Muscle of leg (tissue), 3 donors: ENCODE measurements at regions not wholly inside any gene's neighbourhood (a gene's known extent, or its start where the extent isn't known, plus 50 kb on each side); places are given as distances from the start of the nearest gene placed in this dataset.

ENCODE experiments used
- DNase-seq: peaks from one replicate; pipeline ENCODE4 v3.0.0; 2013
- H3K27ac ChIP-seq: one replicate; pipeline ENCODE4 v1.5.1; 2013; ENCODE audit warnings: mild to moderate bottlenecking, low read length, control low read depth
- H3K27me3 ChIP-seq: one replicate; pipeline ENCODE4 v1.6.1; 2013; ENCODE audit warnings: low read length; ENCODE audit not compliant: control insufficient read depth, insufficient read depth
- H3K36me3 ChIP-seq: one replicate; pipeline ENCODE4 v1.6.1; 2013; ENCODE audit warnings: low read length; ENCODE audit not compliant: control insufficient read depth, insufficient read depth
- H3K4me1 ChIP-seq: one replicate; pipeline ENCODE4 v1.6.1; 2013; ENCODE audit warnings: low read length; ENCODE audit not compliant: control insufficient read depth, insufficient read depth
- H3K4me3 ChIP-seq: one replicate; pipeline ENCODE4 v1.5.1; 2013; ENCODE audit warnings: low read length, control low read depth
- H3K9me3 ChIP-seq: replicated peaks from 2 replicates; pipeline ENCODE4 v1.6.1; 2013; ENCODE audit warnings: low read depth, low read length; ENCODE audit not compliant: control insufficient read depth
- WGBS: methylation state at CpG from one replicate; pipeline ENCODE4 v1.1.5; 2013; ENCODE audit warnings: missing lambda C conversion rate; ENCODE audit not compliant: insufficient coverage; 5-methylcytosine and 5-hydroxymethylcytosine counted together

DNA sequence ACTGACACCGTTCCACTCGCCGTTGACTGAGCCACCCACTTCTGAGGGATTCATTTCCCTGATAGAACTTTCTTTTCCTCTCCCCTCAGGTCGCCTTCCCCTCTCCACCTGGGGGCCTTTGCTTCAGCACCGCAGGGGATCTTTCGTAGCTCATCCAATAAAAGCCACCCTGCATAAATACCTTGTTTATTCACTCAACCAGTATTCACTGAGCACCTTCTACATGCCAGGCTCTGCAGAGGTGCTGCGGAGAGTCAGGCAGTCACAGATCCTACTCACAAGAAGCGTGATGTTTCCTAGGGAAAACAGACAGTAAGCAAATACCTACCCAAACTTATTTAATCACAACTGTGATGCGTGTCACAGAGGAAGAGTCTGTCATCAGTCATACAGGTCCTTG is 127.7 kb downstream of the TEX36 start:
- peaks cover 12% of the 10 kb centered on the region for H3K27me3 ChIP-seq
- no peak overlapping the region for H3K4me3 ChIP-seq
- 83% methylated on average over 9 of the region's 9 CpGs for WGBS

GRCh38 chr10:125554753-125555152 is 128.2 kb downstream of the TEX36 start:
- H3K4me1 ChIP-seq = no peaks in the 10 kb centered on the region
- no peak overlapping the region for H3K4me3 ChIP-seq
- no peak overlapping the region for H3K27ac ChIP-seq
- WGBS = 70% methylated on average over 3 of the region's 4 CpGs
- no peak for DNase-seq
- H3K36me3 ChIP-seq = no peaks in the 10 kb centered on the region
- H3K9me3 ChIP-seq = peaks cover 9% of the 10 kb centered on the region
- H3K27me3 ChIP-seq = peaks cover 12% of the 10 kb centered on the region

More for the DNA sequence above, 127.7 kb downstream of the TEX36 start:
- Histone ChIP-seq H3K4me1 (no peaks in the 10 kb centered on the region), H3K27ac (no peak overlapping the region), H3K9me3 (peaks cover 9% of the 10 kb centered on the region), H3K36me3 (no peaks in the 10 kb centered on the region)
- DNase-seq = no peak

DNA sequence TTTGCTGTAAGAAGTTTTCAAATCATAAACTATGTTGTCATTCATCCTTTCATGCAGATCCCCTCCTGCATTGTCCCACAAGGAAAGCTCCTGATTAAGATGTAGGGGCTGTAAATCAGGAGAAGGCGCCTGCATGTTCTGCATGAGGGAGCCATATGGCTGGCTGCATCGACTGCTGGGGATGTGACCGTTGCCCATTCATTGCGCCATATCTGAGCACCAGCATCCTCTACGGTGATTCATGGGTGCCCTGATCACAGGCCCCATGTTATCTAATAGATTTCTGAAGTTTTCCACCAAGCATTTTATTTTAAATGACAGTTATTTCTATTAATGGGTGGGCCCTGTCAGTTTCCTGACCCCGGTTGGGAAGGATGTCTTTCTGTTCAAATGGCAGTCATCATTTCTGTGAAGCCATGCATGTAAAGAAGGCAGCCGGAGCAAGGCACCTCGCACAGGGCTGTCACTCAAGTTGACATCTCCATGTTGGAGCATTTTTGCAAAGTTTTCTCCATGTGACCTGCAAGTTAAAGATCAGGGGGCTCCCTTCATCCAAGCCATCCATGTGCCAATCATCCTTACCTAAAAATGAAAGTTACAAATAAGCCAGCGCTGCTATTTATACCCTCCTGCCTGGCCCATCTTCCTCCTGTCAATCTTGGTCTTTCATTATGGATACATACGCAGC is 128.8 kb downstream of the TEX36 start:
- no peak overlapping the region for H3K27ac ChIP-seq
- H3K4me1 ChIP-seq = no peaks in the 10 kb centered on the region
- H3K36me3 ChIP-seq = no peaks in the 10 kb centered on the region
- H3K27me3 ChIP-seq = peaks cover 12% of the 10 kb centered on the region
- peaks cover 9% of the 10 kb centered on the region for H3K9me3 ChIP-seq
- WGBS = 80% methylated on average over 7 of the region's 10 CpGs
- H3K4me3 ChIP-seq = no peak overlapping the region
- no peak for DNase-seq

DNA sequence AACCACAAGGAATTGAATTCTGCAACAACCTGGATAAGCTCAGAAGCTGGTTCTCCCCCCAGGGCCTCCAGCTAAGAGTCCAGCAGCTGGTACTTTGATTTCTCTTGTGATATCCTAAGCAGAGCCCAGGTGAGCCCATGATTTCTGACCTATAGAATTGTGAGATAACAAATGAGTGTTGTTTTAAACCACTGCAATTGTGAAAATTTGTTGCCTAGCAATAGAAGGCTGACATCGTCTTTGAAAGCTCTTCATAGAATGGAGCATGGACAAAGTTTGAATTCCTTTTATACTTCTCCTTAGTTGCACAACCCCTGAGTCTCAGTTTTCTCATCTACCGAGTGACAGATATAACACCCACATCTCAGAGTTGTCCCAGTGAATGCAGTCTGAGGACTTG is 129.9 kb downstream of the TEX36 start:
- no peaks in the 10 kb centered on the region for H3K36me3 ChIP-seq
- no CpG with 5 or more reads among the region's 2 CpGs for WGBS
- H3K4me1 ChIP-seq = no peaks in the 10 kb centered on the region
- peaks cover 12% of the 10 kb centered on the region for H3K27me3 ChIP-seq
- peaks cover 9% of the 10 kb centered on the region for H3K9me3 ChIP-seq
- no peak overlapping the region for H3K27ac ChIP-seq
- H3K4me3 ChIP-seq = no peak overlapping the region
- no peak for DNase-seq

GRCh38 chr10:125551247-125551646 is 131.7 kb downstream of the TEX36 start:
- WGBS = 100% methylated on average over 2 of the region's 4 CpGs
- DNase-seq = no peak
- Histone ChIP-seq H3K4me1 (no peaks in the 10 kb centered on the region), H3K27ac (no peak overlapping the region), H3K36me3 (no peaks in the 10 kb centered on the region), H3K27me3 (peaks cover 9% of the 10 kb centered on the region), H3K4me3 (no peak overlapping the region), H3K9me3 (peaks cover 9% of the 10 kb centered on the region)

- no peak for DNase-seq
- peaks cover 9% of the 10 kb centered on the region for H3K9me3 ChIP-seq
- H3K27me3 ChIP-seq = peaks cover 3% of the 10 kb centered on the region
- no peak overlapping the region for H3K27ac ChIP-seq
- 45% methylated on average over 1 of the region's 3 CpGs for WGBS
- no peak overlapping the region for H3K4me3 ChIP-seq
- no peaks in the 10 kb centered on the region for H3K36me3 ChIP-seq
- no peaks in the 10 kb centered on the region for H3K4me1 ChIP-seq
Measured at GRCh38 chr10:125550362-125550761, 132.6 kb downstream of the TEX36 start.

DNA sequence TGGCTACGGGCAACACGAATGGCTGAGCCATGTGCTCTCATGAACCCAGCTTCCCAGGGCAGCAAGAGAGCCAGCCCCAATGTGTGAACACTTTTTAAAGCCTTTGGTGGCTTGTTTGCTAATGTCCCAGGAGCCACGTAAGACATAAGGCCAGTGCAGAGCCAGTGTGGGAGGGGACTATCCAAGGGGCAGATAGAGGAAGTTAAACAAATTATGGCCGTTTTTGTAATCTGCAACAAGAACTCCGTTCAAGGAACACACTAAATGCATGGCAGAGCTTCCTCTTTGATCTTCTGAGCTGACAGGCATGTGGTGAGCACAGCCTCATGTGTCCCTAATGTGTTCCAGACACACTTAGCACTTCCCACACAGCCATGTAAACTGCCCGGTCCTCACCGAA is 133.3 kb downstream of the TEX36 start:
- H3K27ac ChIP-seq = no peak overlapping the region
- no peak overlapping the region for H3K4me3 ChIP-seq
- no peaks in the 10 kb centered on the region for H3K36me3 ChIP-seq
- no peak for DNase-seq
- H3K9me3 ChIP-seq = peaks cover 9% of the 10 kb centered on the region
- 22% methylated on average over 4 of the region's 7 CpGs for WGBS
- no peaks in the 10 kb centered on the region for H3K4me1 ChIP-seq
- peaks cover 3% of the 10 kb centered on the region for H3K27me3 ChIP-seq

DNA sequence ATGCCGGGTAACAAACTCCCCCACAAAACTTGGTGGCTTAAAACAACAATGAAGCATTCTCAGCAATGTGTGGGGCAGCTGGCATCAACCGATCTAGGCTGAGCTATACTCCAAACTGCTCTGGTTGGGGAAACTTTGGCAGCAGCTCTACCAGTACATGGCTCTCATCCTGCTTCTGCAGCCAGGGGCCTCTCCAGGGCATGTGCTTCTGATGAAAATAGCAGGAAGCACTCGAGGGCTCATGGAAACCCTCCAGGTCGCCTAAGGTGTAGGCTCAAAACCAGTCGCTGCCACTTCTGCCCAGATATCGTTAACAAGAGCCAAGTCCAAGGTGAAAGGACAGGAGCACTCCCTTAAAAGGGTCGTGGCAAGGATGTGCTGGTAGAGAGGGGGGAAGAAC is 134.1 kb downstream of the TEX36 start:
- H3K36me3 ChIP-seq = no peaks in the 10 kb centered on the region
- H3K4me3 ChIP-seq = no peak overlapping the region
- H3K4me1 ChIP-seq = no peaks in the 10 kb centered on the region
- H3K27ac ChIP-seq = no peak overlapping the region
- peaks cover 9% of the 10 kb centered on the region for H3K9me3 ChIP-seq
- peaks cover 3% of the 10 kb centered on the region for H3K27me3 ChIP-seq
- 66% methylated on average over 4 of the region's 7 CpGs for whole genome bisulfite sequencing
- DNase-seq = no peak

DNA sequence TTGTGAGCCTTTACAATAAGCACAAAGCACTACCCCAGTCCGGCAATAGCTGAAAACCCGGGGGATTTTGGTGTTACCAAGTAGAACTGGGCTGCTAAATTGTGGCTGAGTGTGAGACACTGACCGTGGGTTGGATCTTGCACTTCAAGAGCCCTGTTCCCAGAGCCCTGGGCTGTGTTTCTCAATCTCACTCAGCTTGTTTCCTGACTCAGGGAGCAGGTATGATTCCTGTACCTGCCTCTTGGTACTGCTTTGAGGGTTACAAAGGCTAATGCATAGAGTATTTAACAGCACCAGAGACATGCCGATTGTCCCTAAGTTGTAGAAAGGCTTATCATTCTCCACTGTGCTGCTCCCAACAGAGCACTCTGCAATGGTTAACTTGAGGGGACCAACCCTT is 134.6 kb downstream of the TEX36 start:
- Histone ChIP-seq H3K4me3 (no peak overlapping the region), H3K9me3 (peaks cover 9% of the 10 kb centered on the region), H3K36me3 (no peaks in the 10 kb centered on the region), H3K27ac (no peak overlapping the region), H3K4me1 (no peaks in the 10 kb centered on the region), H3K27me3 (peaks cover 5% of the 10 kb centered on the region)
- 100% methylated on average over 1 of the region's 4 CpGs for WGBS
- DNase-seq = no peak

DNA sequence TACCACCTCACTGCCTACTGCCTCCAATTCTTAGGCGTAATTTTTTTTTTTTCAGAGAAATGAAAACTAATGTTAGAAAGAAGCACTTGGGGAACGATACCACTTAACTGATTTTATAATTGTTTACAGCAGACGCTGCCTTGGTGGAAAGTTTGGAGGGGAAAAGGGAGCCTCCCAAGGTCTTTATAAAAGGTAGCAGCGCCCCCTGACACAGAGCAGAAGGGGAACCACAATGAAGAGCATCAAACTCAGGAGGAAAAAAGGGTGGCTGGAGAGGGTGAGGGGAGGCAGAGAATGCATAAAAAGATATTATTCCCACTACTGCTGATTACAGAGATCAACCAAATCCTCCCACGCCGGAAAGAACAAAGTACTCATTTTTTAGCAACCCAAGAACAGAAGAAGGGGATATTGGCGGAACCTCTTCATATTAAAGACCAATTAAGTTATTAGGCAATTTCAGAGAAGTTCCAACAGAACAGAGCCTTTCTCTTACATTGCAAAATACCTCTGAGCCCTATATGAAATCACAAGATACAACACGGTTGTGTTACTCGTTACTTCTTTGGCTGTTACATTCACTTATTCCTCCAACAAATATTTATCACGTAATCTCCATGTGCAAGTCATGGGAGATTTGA is 135.8 kb downstream of the TEX36 start:
- Histone ChIP-seq H3K27ac (no peak overlapping the region), H3K4me1 (no peaks in the 10 kb centered on the region), H3K36me3 (no peaks in the 10 kb centered on the region), H3K4me3 (no peak overlapping the region), H3K9me3 (no peaks in the 10 kb centered on the region), H3K27me3 (peaks cover 10% of the 10 kb centered on the region)
- WGBS = 83% methylated on average over 1 of the region's 10 CpGs
- no peak for DNase-seq
